ENCODE measurements at regions not wholly inside any gene's neighbourhood (a gene's known extent, or its start where the extent isn't known, plus 50 kb on each side); places are given as distances from the start of the nearest gene placed in this dataset.

GRCh38 chr3:63142681-63143080 lies 135.4 kb upstream of the SYNPR start:
- no peaks in the 10 kb centered on the region for H3K9me3 Mint-ChIP-seq (ENCODE audit: insufficient read depth)
- H3K4me1 ChIP-seq (ENCODE audit: control insufficient read depth in 2 of 2, insufficient read depth in 2 of 2, low read length in 2 of 2), result no peaks in the 10 kb centered on the region
- no peak overlapping the region for H3K27ac Mint-ChIP-seq
- H3K4me3 Mint-ChIP-seq, result no peak overlapping the region
- H3K4me3 ChIP-seq (ENCODE audit: control extremely low read depth in 1 of 5, extremely low read depth in 1 of 5, insufficient read depth in 1 of 5, low read depth in 2 of 5, low read length in 4 of 5), result no peak overlapping the region
- no peak for ATAC-seq (ENCODE audit: low read depth)
- CTCF ChIA-PET, result no interaction called here
- no peaks in the 10 kb centered on the region for H3K79me2 ChIP-seq (ENCODE audit: control insufficient read depth, insufficient read depth, low read length)
- H3K4me2 ChIP-seq (replicated peaks; ENCODE audit: low read depth, low read length, poor library complexity, severe bottlenecking), result no peak overlapping the region
- no peak for TF ChIP-seq EZH2 (IDR thresholded peaks at IDR 0.05; ENCODE audit: borderline replicate concordance, insufficient read depth, low read depth, low read length, poor library complexity, severe bottlenecking)
- TF ChIP-seq, protein P1, sequence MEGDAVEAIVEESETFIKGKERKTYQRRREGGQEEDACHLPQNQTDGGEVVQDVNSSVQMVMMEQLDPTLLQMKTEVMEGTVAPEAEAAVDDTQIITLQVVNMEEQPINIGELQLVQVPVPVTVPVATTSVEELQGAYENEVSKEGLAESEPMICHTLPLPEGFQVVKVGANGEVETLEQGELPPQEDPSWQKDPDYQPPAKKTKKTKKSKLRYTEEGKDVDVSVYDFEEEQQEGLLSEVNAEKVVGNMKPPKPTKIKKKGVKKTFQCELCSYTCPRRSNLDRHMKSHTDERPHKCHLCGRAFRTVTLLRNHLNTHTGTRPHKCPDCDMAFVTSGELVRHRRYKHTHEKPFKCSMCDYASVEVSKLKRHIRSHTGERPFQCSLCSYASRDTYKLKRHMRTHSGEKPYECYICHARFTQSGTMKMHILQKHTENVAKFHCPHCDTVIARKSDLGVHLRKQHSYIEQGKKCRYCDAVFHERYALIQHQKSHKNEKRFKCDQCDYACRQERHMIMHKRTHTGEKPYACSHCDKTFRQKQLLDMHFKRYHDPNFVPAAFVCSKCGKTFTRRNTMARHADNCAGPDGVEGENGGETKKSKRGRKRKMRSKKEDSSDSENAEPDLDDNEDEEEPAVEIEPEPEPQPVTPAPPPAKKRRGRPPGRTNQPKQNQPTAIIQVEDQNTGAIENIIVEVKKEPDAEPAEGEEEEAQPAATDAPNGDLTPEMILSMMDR (IDR thresholded peaks at IDR 0.05), result no peak
- no peaks in the 10 kb centered on the region for H3K27me3 ChIP-seq (replicated peaks in 1 of 4; ENCODE audit: control extremely low read depth in 1 of 4, control insufficient read depth in 3 of 4, insufficient read depth in 4 of 4, low read length in 3 of 4)
- no peak overlapping the region for H3K9ac ChIP-seq (ENCODE audit: low read length)
- no peaks in the 10 kb centered on the region for H3K36me3 ChIP-seq (replicated peaks in 1 of 2; ENCODE audit: control extremely low read depth in 1 of 2, control insufficient read depth in 1 of 2, extremely low read depth in 1 of 2, insufficient read depth in 2 of 2, low read length in 1 of 2)
- WGBS (ENCODE audit: insufficient coverage), result no CpG with 5 or more reads among the region's 2 CpGs
- no peak overlapping the region for H2AFZ ChIP-seq (ENCODE audit: insufficient read depth, low read depth, low read length, poor library complexity, severe bottlenecking)
- intact Hi-C loops (cut with micrococcal nuclease), result no loop called here
- no peaks in the 10 kb centered on the region for H3K4me1 Mint-ChIP-seq
- no peaks in the 10 kb centered on the region for H3K27me3 Mint-ChIP-seq
- no peaks in the 10 kb centered on the region for H3K9me3 ChIP-seq (ENCODE audit: control extremely low read depth in 1 of 3, control insufficient read depth in 2 of 3, insufficient read depth in 1 of 3, low read length in 2 of 3)
- POLR2A ChIA-PET, result no interaction called here
- H3K27ac ChIP-seq (ENCODE audit: low read length in 2 of 2), result no peak overlapping the region
- DNase-seq, result no peak
- no peaks in the 10 kb centered on the region for H4K20me1 ChIP-seq (ENCODE audit: control insufficient read depth, insufficient read depth, low read length, poor library complexity, severe bottlenecking)

- no peak for DNase-seq
- Mint-ChIP-seq H3K27me3 (no peaks in the 10 kb centered on the region), H3K9me3 (ENCODE audit: insufficient read depth) (no peaks in the 10 kb centered on the region), H3K4me3 (no peak overlapping the region), H3K4me1 (no peaks in the 10 kb centered on the region), H3K27ac (no peak overlapping the region)
- Histone ChIP-seq H3K4me1 (ENCODE audit: control insufficient read depth in 2 of 2, insufficient read depth in 2 of 2, low read length in 2 of 2) (no peaks in the 10 kb centered on the region), H3K9ac (ENCODE audit: low read length) (no peak overlapping the region), H3K9me3 (ENCODE audit: control extremely low read depth in 1 of 3, control insufficient read depth in 2 of 3, insufficient read depth in 1 of 3, low read length in 2 of 3) (no peaks in the 10 kb centered on the region), H3K36me3 (replicated peaks in 1 of 2; ENCODE audit: control extremely low read depth in 1 of 2, control insufficient read depth in 1 of 2, extremely low read depth in 1 of 2, insufficient read depth in 2 of 2, low read length in 1 of 2) (no peaks in the 10 kb centered on the region), H3K4me2 (replicated peaks; ENCODE audit: low read depth, low read length, poor library complexity, severe bottlenecking) (no peak overlapping the region), H4K20me1 (ENCODE audit: control insufficient read depth, insufficient read depth, low read length, poor library complexity, severe bottlenecking) (no peaks in the 10 kb centered on the region), H2AFZ (ENCODE audit: insufficient read depth, low read depth, low read length, poor library complexity, severe bottlenecking) (no peak overlapping the region), H3K4me3 (ENCODE audit: control extremely low read depth in 1 of 5, extremely low read depth in 1 of 5, insufficient read depth in 1 of 5, low read depth in 2 of 5, low read length in 4 of 5) (no peak overlapping the region), H3K79me2 (ENCODE audit: control insufficient read depth, insufficient read depth, low read length) (no peaks in the 10 kb centered on the region), H3K27ac (ENCODE audit: low read length in 2 of 2) (no peak overlapping the region), H3K27me3 (replicated peaks in 1 of 4; ENCODE audit: control extremely low read depth in 1 of 4, control insufficient read depth in 3 of 4, insufficient read depth in 4 of 4, low read length in 3 of 4) (no peaks in the 10 kb centered on the region)
- TF ChIP-seq EZH2 (IDR thresholded peaks at IDR 0.05; ENCODE audit: borderline replicate concordance, insufficient read depth, low read depth, low read length, poor library complexity, severe bottlenecking), result no peak
- TF ChIP-seq, protein P1 (IDR thresholded peaks at IDR 0.05), result no peak
- ATAC-seq (ENCODE audit: low read depth), result no peak
- POLR2A ChIA-PET, result no interaction called here
- intact Hi-C loops (cut with micrococcal nuclease), result no loop called here
- CTCF ChIA-PET, result no interaction called here
- 94% methylated on average over 4 of the region's 4 CpGs for WGBS (ENCODE audit: insufficient coverage)
Measured at GRCh38 chr3:63146154-63146553, 132.0 kb upstream of the SYNPR start.
